ENCODE measurements at regions not wholly inside any gene's neighbourhood (a gene's known extent, or its start where the extent isn't known, plus 50 kb on each side); places are given as distances from the start of the nearest gene placed in this dataset.

DNA sequence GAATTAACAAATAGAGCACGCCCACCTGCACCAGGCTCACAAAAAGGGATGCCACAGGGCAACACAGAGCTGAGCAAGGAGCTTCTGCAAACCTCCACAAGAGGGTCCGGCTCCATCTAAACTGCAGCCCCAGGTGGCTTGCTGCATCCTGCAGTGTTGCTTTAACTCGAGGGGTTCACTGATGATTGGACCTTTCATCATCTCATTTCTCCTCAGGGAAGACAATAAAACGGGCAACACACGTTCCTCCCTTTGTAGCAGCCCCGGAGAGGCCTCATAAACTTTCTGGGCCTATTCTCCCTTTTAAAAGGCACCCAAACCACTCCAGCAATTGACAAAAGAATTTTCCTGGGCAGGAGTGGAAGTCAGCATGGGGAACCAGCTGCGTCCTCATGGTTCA, 161.5 kb upstream of the CDH4 start:
- TF ChIP-seq POLR2AphosphoS5 (IDR thresholded peaks at IDR 0.05; ENCODE audit: low read depth, low read length) (no peak), TAF1 (IDR thresholded peaks at IDR 0.05; ENCODE audit: low read depth, low read length) (no peak)

All from GM12891 (cell line).